Brain microvascular endothelial cell (primary cell): ENCODE measurements at regions not wholly inside any gene's neighbourhood (a gene's known extent, or its start where the extent isn't known, plus 50 kb on each side); places are given as distances from the start of the nearest gene placed in this dataset.

Source experiments
- DNase-seq: peaks from one replicate; pipeline ENCODE4 v3.0.0-alpha.2; 2020
- H3K27ac ChIP-seq: fragments of 250-450 bp; sonication (Bioruptor Pico); 2 replicates; pipeline ENCODE4 v1.5.1; 2020; ENCODE audit warnings: mild to moderate bottlenecking, moderate library complexity
- H3K27me3 ChIP-seq: fragments of 250-450 bp; sonication (Bioruptor Pico); replicated peaks from 2 replicates; pipeline ENCODE4 v1.5.1; 2020; ENCODE audit warnings: mild to moderate bottlenecking
- H3K36me3 ChIP-seq: fragments of 250-450 bp; sonication (Bioruptor Pico); replicated peaks from 2 replicates; pipeline ENCODE4 v1.5.1; 2020; ENCODE audit warnings: mild to moderate bottlenecking
- H3K4me3 ChIP-seq: 2 replicates; pipeline ENCODE4 v1.5.1; 2011; ENCODE audit warnings: low read depth, mild to moderate bottlenecking, control low read depth, low read length, moderate library complexity
- in situ Hi-C: cut with HindIII; loops from 2 replicates; pipeline ENCODE4 v1.10.0; 2017; ENCODE audit warnings: low sequenced_read_pairs, low pct_ligation_motif_present
- TF ChIP-seq, protein P1 (sequence below): IDR thresholded peaks from 2 replicates; pipeline ENCODE4 v1.5.1; 2011; ENCODE audit warnings: low read depth, mild to moderate bottlenecking, moderate library complexity, low read length, control low read depth, inconsistent platforms; ENCODE audit errors: missing control alignments

DNA sequence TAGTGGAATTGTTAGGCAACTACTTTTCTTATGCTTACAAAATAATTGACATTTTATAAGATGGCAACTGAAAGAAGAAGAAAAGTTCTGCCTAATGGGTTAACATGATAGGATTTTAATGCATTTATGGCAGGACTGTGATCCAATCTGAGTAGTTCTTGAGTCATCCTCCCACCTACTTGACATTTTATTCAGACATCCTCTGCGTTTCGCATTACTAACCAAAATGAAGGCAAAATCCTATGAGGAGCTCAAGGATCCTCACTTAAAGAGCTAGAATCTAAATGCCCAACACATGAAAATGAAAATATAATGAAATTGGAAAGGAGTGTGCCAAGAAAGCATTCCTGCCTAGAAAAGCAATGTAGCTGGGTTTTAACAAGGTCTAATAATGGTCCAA lies 581.1 kb upstream of the SEMA6D start:
- TF ChIP-seq, protein P1, sequence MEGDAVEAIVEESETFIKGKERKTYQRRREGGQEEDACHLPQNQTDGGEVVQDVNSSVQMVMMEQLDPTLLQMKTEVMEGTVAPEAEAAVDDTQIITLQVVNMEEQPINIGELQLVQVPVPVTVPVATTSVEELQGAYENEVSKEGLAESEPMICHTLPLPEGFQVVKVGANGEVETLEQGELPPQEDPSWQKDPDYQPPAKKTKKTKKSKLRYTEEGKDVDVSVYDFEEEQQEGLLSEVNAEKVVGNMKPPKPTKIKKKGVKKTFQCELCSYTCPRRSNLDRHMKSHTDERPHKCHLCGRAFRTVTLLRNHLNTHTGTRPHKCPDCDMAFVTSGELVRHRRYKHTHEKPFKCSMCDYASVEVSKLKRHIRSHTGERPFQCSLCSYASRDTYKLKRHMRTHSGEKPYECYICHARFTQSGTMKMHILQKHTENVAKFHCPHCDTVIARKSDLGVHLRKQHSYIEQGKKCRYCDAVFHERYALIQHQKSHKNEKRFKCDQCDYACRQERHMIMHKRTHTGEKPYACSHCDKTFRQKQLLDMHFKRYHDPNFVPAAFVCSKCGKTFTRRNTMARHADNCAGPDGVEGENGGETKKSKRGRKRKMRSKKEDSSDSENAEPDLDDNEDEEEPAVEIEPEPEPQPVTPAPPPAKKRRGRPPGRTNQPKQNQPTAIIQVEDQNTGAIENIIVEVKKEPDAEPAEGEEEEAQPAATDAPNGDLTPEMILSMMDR, result no peak
- no peak overlapping the region for H3K27ac ChIP-seq

DNA sequence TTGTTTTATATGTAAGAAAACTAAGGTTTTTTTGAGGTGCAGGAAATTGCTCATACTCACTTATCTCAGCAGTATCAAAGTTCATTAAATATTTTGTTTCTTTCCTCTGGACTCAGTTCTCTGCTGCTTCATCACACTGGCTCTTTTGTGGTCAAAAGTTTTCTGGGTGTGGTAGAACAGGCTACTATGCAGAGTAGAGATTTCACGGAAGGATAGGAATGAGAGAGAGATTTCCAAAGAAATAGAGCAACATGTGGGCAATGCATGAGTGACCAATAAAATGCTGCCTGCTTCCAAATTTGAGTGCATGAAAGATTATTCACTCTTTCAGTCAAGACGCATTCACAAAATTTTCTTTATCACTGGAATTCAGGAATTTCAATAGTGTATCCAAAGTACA lies 577.3 kb upstream of the SEMA6D start:
- Histone ChIP-seq H3K36me3 (no peaks in the 10 kb centered on the region), H3K27me3 (no peaks in the 10 kb centered on the region), H3K4me3 (no peak overlapping the region), H3K27ac (no peak overlapping the region)
- TF ChIP-seq, protein P1, result no peak
- DNase-seq, result no peak
- in situ Hi-C loops, result no loop called here

More for the DNA sequence above, 581.1 kb upstream of the SEMA6D start:
- DNase-seq, result no peak
- no peaks in the 10 kb centered on the region for H3K27me3 ChIP-seq
- in situ Hi-C loops, result no loop called here
- no peak overlapping the region for H3K4me3 ChIP-seq
- no peaks in the 10 kb centered on the region for H3K36me3 ChIP-seq

DNA sequence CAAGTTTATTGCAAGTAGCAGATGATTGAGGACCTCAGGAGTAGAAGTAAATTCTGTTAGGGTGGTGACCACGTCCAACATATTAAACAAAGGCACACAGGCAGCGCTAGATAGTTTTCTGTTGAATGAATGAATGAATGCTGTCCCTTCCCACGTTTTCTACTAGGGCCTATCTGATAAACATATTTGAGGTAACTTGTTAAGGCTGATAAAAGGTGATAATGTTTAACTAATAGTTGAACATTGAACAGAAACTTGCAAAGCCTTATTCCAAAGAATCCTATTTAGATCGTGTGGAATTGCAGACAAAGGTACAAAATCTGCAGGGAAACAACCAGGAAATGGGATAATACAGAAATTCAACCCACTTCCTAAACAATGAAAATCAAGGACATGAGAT lies 559.5 kb upstream of the SEMA6D start:
- H3K4me3 ChIP-seq, result no peak overlapping the region
- in situ Hi-C loops, result no loop called here
- no peak overlapping the region for H3K27ac ChIP-seq
- no peak for DNase-seq
- TF ChIP-seq, protein P1, result no peak
- H3K36me3 ChIP-seq, result no peaks in the 10 kb centered on the region
- no peaks in the 10 kb centered on the region for H3K27me3 ChIP-seq

DNA sequence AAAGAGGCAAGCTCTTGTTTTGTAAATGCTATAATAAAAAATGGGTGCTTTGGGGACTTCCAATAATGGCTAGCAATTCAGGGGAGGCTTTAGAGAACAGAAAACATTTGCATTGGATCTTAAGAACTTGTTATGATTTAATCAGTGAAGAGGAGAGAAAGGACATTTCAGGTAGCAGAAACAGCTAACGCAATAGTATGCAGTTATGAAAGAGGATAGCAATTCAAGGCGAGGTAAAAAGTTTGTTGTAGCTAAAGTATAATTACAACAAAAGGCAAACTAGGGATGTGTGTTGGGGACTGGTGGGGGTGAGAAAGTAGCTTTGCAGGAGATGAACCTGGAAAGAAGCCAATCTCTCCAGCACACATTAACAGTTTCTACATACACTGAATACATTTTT lies 558.7 kb upstream of the SEMA6D start:
- H3K4me3 ChIP-seq, result no peak overlapping the region
- TF ChIP-seq, protein P1, result no peak
- no peak for DNase-seq
- no peaks in the 10 kb centered on the region for H3K36me3 ChIP-seq
- no peak overlapping the region for H3K27ac ChIP-seq
- in situ Hi-C loops, result no loop called here
- H3K27me3 ChIP-seq, result no peaks in the 10 kb centered on the region

DNA sequence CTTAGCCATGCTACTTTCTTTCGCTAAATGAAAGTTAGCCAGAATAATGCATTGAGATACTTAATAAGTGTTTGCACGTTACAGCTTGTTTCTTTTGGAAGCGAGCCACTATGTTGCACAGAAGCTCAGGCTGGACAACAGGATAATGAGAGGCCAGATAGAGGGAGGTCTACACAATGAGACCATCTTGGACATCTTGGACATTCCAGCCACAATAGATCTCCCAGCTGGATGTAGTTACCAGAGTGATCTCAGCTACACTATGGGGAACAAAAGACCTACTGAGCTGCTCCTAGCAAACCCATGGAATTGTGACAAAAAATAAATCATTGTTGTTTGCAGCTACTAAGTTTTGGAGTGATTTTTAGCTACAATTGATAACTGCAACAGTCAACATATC lies 540.1 kb upstream of the SEMA6D start:
- in situ Hi-C loops, result no loop called here
- no peak overlapping the region for H3K4me3 ChIP-seq
- H3K36me3 ChIP-seq, result no peaks in the 10 kb centered on the region
- DNase-seq, result no peak
- H3K27ac ChIP-seq, result no peak overlapping the region
- TF ChIP-seq, protein P1, result no peak
- H3K27me3 ChIP-seq, result no peaks in the 10 kb centered on the region

DNA sequence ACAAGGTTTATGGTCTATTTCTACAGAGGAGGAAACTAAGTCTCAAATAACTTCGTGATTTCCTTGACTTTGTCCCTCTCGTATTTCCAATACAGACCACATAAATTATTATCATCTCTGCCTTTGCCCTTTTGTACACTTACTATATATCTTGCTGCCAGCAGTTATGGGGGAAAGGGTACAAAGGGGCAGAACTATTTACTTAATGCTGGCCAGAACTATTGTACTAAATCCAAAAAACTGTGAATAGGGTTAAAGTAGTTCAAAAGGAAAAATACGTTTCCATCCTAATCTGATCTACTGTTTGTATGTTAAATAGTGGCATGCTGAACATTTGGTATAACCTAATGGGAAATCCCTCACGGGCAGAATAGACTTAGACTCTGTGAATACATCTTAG lies 537.3 kb upstream of the SEMA6D start:
- no peak overlapping the region for H3K27ac ChIP-seq

More for the DNA sequence above, 537.3 kb upstream of the SEMA6D start:
- in situ Hi-C loops, result no loop called here
- no peaks in the 10 kb centered on the region for H3K27me3 ChIP-seq
- H3K4me3 ChIP-seq, result no peak overlapping the region
- TF ChIP-seq, protein P1, result no peak
- DNase-seq, result no peak
- H3K36me3 ChIP-seq, result no peaks in the 10 kb centered on the region
